Activated CD4-positive, alpha-beta T cell treated with anti-CD3 and anti-CD28 coated beads for 24 hours (primary cell): ENCODE measurements at regions not wholly inside any gene's neighbourhood (a gene's known extent, or its start where the extent isn't known, plus 50 kb on each side); places are given as distances from the start of the nearest gene placed in this dataset.
"Not testable (repeated sequence)": the region's sequence is repeated elsewhere in the genome, so short reads cannot be mapped to it uniquely, and the experiment has no call there.

Source experiments
- DNase-seq, 2 donors: peaks; one replicate each; pipeline ENCODE4 v3.0.0-alpha.2; 2020; ENCODE audit warnings: low read depth in 2 of 2

GRCh38 chr4:141458501-141458900 lies 177.9 kb upstream of the IL15 start:
- DNase-seq: no peak

- DNase-seq: no peak
Measured at GRCh38 chr4:141459020-141459419, 177.4 kb upstream of the IL15 start.

DNA sequence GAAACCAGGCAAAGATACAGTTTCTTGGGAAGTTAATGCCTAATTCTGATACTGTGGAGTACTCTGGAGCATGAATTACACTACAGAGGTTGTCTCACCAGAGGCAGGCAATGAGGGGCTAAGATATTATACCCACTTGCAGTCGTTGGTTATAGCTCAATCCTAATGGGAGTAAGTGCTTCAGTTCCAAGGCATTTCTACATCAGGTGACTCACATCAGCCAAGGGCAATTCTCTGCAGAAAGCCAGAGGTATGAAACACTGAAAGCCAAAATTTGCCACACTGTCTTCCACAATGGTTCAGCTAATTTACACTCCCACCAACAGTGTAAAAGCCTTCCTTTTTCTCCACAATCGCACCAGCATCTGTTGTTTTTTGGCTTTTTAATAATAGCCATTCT lies 174.0 kb upstream of the IL15 start:
- DNase-seq: no peak

- DNase-seq: no peak
Measured at GRCh38 chr4:141463678-141464077, 172.7 kb upstream of the IL15 start.

DNA sequence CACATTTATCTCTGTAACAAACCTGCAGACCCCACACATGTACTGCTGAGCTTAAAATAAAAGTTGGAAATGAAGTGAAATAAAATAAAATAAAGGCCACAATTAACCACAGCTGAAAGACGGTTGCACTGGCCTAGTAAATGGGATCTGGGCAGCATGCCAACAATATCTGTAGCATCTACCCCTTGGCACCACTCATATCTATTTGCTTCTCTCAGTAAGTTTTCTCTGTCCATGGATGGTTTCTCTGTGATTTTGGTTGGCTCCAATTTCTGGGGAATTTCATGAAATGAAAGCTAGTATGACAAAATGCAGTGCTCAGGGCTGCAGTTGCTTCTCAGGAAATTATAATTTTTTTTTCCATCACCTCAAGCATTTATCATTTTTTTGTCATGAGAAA lies 172.0 kb upstream of the IL15 start:
- DNase-seq: no peak

- no peak for DNase-seq
Measured at GRCh38 chr4:141465171-141465570, 171.2 kb upstream of the IL15 start.

DNA sequence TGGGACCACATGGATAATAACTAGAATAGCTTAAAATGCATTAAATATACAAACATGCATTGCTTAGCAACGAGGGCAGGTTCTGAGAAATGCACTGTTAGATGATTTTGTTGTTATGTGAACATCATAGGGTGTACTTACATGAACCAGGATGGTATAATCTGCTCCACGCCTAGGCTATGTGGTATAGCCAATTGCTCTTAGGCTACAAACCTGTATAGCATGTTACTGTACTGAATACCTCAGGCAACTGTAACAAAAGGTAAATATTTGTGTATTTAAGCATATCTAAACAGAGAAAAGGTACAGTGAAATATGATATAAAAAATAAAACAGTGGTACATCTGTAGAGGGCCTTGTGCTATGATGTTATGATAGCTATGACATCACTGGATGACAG lies 169.2 kb upstream of the IL15 start:
- DNase-seq: no peak

- DNase-seq: no peak
Measured at GRCh38 chr4:141469392-141469791, 167.0 kb upstream of the IL15 start.

DNA sequence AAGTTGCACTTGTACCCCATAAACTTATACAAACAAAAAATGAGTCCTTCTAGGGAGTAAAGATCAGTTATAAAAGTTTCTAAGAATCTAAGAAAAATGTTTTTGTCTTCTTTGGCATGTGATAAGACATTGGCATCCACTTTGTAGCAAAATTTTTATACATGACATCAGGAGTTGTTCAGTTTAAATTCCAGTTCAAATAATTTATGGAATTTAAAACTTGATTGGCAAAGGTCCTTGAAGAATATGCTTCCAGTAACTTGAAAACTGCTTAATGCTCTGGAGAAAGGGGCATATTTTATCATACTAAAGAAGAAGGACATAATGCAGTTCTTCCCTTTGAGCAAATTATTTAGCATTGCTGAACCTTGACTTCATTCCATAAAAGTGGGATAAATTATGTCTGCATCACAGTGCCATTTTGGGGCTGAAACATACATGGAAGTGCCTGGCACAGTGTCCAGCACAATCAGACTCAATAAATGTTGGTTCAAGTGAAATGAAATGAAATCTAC lies 163.3 kb upstream of the IL15 start:
- no peak for DNase-seq

DNA sequence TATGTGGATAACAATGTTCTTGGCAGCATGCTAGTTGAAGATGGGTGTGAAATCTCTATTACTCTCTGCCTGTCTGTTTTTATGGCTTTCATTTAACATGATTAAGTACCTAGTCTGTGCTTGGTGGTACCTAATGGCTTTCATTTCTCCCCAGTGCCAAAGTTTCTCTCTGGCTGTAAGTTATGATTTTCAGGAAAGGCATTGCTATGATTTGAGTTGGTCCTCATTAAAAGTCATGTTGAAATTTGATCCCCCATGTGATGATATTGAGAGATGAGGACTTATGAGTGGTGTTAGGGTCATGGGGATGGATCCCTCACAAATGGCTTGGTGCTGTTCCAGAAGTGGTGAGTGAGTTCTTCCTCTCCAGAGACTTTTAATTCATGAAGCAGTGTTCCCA lies 162.4 kb upstream of the IL15 start:
- DNase-seq: no peak

DNA sequence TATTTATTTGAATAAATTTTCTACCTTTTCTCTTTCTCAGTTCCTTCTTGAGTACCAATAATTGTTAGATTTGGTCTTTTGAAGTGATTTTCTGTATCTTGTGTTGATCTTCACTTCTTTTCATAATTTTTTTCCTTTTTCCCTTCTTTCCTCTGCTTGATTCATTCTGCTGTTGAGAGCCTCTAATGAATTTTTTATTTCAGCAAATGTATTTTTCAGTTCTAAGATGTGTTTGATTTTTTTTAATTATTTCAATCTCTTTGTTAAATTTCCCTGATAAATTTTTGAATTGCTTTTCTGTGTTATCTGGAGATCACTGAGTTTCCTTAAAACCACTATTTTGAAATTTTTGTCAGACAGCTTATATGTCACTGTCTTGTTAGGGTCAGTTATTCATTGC lies 155.4 kb upstream of the IL15 start:
- DNase-seq: no peak

DNA sequence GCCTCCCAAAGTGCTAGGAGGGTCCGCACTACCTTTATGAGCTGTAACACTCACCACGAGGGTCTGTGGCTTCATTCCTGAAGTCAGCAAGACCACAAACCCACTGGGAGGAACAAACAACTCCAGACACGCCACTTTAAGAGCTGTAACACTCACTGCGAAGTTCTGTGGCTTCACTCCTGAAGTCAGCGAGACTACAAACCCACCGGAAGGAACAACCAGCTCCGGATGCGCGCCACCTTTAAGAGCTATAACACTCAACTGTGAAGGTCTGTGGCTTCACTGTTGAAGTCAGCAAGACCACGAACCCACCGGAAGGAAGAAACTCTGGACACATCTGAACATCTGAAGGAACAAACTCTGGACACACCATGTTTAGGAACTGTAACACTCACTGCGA lies 152.1 kb upstream of the IL15 start:
- not testable (repeated sequence) for DNase-seq

DNA sequence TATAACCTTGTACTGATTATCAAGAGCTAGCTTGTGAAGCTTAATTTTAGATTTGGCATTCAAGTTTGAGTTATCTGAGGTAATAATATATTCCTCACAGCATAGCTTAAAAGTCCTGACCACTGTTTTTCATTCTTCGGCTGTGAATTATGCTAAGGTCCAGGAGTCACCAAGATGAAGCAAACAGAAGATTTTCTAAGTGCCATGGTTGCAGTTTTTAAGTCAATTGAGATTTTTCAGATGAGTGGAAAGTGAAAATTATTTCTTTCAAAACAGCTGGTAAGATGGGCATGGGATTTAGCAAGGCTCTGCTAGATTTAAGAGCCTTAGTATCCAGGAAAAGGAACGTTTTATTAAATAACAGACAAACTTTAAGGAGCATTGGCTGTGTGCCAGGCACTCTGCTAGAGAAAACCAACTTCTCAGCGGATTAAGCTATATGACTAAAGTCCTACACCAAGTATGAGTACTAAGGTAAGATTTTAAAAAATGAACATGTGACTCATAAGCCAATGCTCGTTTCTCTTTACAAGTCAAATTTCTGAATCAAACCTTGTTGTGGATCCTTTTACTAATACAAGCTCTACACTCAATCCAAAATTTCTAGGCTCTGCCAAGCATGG lies 149.9 kb upstream of the IL15 start:
- no peak for DNase-seq

- no peak for DNase-seq
Measured at GRCh38 chr4:141497627-141498026, 138.8 kb upstream of the IL15 start.

GRCh38 chr4:141499261-141499853 lies 137.0 kb upstream of the IL15 start:
- DNase-seq: no peak

- no peak for DNase-seq
Measured at GRCh38 chr4:141501395-141501794, 135.0 kb upstream of the IL15 start.

DNA sequence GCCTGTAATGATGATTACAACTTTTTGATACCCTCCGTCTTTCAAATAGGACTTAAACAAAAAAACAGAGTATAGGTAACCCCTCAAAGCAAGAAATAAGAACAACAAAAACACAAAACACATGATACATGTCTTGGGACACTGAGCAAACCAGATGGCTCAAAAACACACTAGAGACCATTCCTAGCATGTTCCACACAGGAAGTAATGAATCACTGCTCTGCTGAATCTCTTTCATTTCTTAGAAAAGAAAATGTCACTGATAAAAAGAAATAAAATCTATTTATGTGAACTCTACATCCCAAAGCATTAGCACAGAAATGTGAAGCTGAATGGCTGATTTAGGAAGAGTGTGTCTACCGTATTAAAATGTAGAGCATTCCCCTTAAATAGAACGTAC lies 134.5 kb upstream of the IL15 start:
- no peak for DNase-seq

DNA sequence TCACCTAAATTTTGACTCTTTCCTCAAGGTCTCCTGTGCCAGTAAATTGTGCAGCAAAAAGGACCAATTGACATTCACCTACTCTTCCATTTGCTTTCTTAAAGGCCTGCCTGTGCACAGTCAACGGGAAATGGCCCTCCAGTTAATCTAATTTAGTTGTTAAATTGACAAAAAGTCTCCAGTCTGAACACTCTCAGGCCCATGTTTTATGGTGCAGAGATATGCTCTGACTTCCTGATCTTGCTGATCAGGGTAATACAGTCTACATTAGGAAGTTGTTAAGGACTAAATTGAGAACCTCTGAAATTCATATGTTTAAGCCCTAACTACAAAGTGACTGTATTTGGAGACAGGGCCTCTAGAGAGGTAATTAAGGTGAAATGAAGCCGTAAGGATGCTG lies 133.6 kb upstream of the IL15 start:
- no peak for DNase-seq

- no peak for DNase-seq
Measured at GRCh38 chr4:141503260-141503659, 133.1 kb upstream of the IL15 start.

DNA sequence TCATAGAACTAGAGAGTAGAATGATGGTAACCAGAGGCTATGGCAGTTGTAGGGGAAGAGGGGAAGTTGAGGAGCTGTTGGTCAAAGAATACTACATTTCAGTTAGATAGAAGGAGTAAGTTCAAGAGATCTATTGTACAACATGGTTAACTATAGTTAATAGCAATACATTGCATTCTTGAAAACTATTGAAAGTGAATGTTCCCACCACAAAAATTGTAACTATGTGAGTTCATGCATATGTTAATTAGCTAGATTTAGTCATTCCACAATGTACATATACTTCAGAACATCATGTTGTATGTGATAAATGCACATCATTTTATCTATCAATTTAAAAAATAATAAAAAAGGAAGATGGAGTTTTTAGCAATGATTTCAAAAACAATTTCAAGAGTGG lies 125.3 kb upstream of the IL15 start:
- no peak for DNase-seq

GRCh38 chr4:141513866-141514265 lies 122.5 kb upstream of the IL15 start:
- no peak for DNase-seq

GRCh38 chr4:141518222-141518621 lies 118.2 kb upstream of the IL15 start:
- no peak for DNase-seq

DNA sequence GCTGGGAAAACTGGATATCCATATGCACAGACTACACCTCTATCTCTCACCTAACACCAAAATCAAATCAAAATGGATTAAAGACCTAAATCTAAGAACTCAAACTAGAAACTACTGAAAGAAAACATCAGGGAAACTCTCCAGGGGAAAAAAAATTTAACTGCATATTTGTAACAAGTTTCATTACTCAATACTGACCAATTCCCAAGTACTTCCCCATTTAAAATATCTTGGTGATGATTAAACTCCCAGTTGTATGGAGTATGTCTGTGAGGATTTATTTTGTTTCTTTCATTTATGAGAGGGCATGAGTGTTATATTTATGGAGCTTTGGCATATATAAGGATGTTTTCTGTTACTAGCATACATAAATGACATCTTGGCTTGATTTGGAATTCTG lies 112.3 kb upstream of the IL15 start:
- DNase-seq: no peak

DNA sequence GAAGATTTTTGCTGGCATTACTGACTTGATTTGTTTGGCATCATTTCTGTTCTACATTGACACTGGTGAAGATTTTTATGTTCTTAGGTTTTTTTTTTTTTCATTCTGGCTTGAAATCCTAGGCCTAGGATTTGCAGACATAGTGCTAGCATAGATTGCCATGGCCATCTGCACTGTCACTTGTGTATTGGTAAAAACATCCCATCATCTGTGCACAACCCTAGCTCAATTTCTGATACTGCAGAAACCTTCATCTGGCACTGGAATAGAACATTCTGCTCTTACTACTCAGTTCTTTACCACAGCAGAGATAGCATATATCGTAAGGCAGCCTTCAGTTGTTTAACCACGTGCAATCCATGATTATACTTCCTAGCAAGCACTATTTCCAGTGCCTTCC lies 111.5 kb upstream of the IL15 start:
- no peak for DNase-seq
